ENCODE measurements at regions not wholly inside any gene's neighbourhood (a gene's known extent, or its start where the extent isn't known, plus 50 kb on each side); places are given as distances from the start of the nearest gene placed in this dataset.

- Mint-ChIP-seq H3K4me3 (ENCODE audit: unreplicated experiment) (no peak overlapping the region), H3K9me3 (ENCODE audit: unreplicated experiment) (peaks cover 11% of the 10 kb centered on the region), H3K36me3 (ENCODE audit: low read depth, unreplicated experiment) (peaks cover 5% of the 10 kb centered on the region), H3K27ac (ENCODE audit: unreplicated experiment) (no peak overlapping the region), H3K27me3 (ENCODE audit: unreplicated experiment) (no peaks in the 10 kb centered on the region), H3K4me1 (ENCODE audit: unreplicated experiment) (no peaks in the 10 kb centered on the region)
- TF ChIP-seq, protein P1, sequence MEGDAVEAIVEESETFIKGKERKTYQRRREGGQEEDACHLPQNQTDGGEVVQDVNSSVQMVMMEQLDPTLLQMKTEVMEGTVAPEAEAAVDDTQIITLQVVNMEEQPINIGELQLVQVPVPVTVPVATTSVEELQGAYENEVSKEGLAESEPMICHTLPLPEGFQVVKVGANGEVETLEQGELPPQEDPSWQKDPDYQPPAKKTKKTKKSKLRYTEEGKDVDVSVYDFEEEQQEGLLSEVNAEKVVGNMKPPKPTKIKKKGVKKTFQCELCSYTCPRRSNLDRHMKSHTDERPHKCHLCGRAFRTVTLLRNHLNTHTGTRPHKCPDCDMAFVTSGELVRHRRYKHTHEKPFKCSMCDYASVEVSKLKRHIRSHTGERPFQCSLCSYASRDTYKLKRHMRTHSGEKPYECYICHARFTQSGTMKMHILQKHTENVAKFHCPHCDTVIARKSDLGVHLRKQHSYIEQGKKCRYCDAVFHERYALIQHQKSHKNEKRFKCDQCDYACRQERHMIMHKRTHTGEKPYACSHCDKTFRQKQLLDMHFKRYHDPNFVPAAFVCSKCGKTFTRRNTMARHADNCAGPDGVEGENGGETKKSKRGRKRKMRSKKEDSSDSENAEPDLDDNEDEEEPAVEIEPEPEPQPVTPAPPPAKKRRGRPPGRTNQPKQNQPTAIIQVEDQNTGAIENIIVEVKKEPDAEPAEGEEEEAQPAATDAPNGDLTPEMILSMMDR (IDR thresholded peaks at IDR 0.05; ENCODE audit: unreplicated experiment) = no peak
- DNase-seq (ENCODE audit: low spot score) = no peak
Observed at GRCh38 chr6:164563924-164564323, 745.5 kb downstream of the C6orf118 start.

- H3K9me3 Mint-ChIP-seq (ENCODE audit: unreplicated experiment) = peaks cover 11% of the 10 kb centered on the region
- H3K4me1 Mint-ChIP-seq (ENCODE audit: unreplicated experiment) = no peaks in the 10 kb centered on the region
- H3K27me3 Mint-ChIP-seq (ENCODE audit: unreplicated experiment) = no peaks in the 10 kb centered on the region
- H3K27ac Mint-ChIP-seq (ENCODE audit: unreplicated experiment) = no peak overlapping the region
- no peak overlapping the region for H3K4me3 Mint-ChIP-seq (ENCODE audit: unreplicated experiment)
- DNase-seq (ENCODE audit: low spot score) = no peak
- peaks cover 5% of the 10 kb centered on the region for H3K36me3 Mint-ChIP-seq (ENCODE audit: low read depth, unreplicated experiment)
- TF ChIP-seq, protein P1 (IDR thresholded peaks at IDR 0.05; ENCODE audit: unreplicated experiment) = no peak
Observed at GRCh38 chr6:164561656-164562055, 747.7 kb downstream of the C6orf118 start.

DNA sequence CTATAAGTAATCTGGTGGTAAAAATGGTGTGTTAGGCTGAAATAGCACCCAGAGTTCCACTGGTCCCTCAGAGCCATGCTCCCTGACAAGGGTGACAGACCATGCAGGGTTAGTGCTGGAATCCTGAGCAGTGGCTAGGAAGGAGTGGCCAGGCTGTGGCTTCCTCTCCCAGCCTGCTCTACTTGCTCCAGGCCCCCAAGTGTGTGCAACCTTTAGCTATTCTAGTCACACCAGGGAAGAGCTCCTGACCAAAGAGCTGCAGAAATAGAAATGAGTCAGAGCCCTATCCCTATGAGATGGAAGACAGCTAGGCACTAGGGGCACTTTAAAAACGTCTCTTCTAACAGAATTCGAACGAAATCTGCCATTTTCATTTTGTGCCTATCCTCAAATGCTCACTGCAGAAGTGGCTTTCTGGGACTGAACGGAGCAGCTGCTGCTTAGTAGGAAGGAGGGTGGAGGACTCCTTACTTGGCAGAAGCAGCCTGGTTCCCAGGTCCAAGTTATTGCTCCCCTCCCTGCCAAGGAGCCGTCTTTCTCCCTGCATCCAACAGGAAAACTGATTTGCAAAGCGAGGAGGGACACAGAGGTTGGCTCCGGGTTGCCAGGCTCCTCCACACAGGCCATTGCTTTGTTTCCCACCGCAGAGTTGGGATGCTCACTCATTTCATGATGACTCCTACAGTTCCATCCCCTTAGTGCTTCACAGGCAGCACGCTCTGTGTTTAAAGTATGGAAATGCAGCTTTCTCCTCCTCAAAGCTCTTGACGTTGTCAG lies 754.5 kb downstream of the C6orf118 start:
- H3K9me3 Mint-ChIP-seq (ENCODE audit: unreplicated experiment) = no peaks in the 10 kb centered on the region
- no peaks in the 10 kb centered on the region for H3K4me1 Mint-ChIP-seq (ENCODE audit: unreplicated experiment)
- TF ChIP-seq, protein P1 (IDR thresholded peaks at IDR 0.05; ENCODE audit: unreplicated experiment) = no peak
- H3K4me3 Mint-ChIP-seq (ENCODE audit: unreplicated experiment) = no peak overlapping the region
- DNase-seq (ENCODE audit: low spot score) = no peak
- no peaks in the 10 kb centered on the region for H3K36me3 Mint-ChIP-seq (ENCODE audit: low read depth, unreplicated experiment)
- no peak overlapping the region for H3K27ac Mint-ChIP-seq (ENCODE audit: unreplicated experiment)
- H3K27me3 Mint-ChIP-seq (ENCODE audit: unreplicated experiment) = no peaks in the 10 kb centered on the region

DNA sequence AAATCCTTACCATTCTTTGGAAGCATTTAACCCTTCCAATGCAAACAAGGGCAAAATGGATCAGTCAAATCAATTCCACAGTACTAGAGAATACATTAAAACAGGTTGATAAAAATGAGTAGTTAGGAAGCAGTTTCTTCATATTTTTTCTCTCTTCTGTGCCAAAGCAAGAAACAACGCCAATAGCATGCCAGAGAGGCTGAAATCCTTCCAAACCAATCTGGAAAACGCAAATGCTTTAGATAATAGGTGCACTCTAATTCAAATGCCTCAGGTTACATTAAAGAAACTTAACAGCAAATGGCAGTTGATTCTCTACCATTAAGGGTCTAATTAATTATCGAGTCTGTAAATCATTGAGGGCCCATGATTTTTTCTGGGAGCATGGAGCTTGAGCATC lies 755.2 kb downstream of the C6orf118 start:
- H3K27me3 Mint-ChIP-seq (ENCODE audit: unreplicated experiment) = no peaks in the 10 kb centered on the region
- TF ChIP-seq, protein P1 (IDR thresholded peaks at IDR 0.05; ENCODE audit: unreplicated experiment) = no peak
- DNase-seq (ENCODE audit: low spot score) = no peak
- H3K27ac Mint-ChIP-seq (ENCODE audit: unreplicated experiment) = no peak overlapping the region
- H3K4me3 Mint-ChIP-seq (ENCODE audit: unreplicated experiment) = no peak overlapping the region
- H3K9me3 Mint-ChIP-seq (ENCODE audit: unreplicated experiment) = no peaks in the 10 kb centered on the region
- no peaks in the 10 kb centered on the region for H3K36me3 Mint-ChIP-seq (ENCODE audit: low read depth, unreplicated experiment)
- H3K4me1 Mint-ChIP-seq (ENCODE audit: unreplicated experiment) = no peaks in the 10 kb centered on the region

GRCh38 chr6:164551706-164552105 lies 757.7 kb downstream of the C6orf118 start:
- no peak overlapping the region for H3K4me3 Mint-ChIP-seq (ENCODE audit: unreplicated experiment)
- no peak for DNase-seq (ENCODE audit: low spot score)
- H3K27me3 Mint-ChIP-seq (ENCODE audit: unreplicated experiment) = no peaks in the 10 kb centered on the region
- no peaks in the 10 kb centered on the region for H3K9me3 Mint-ChIP-seq (ENCODE audit: unreplicated experiment)
- TF ChIP-seq, protein P1 (IDR thresholded peaks at IDR 0.05; ENCODE audit: unreplicated experiment) = no peak
- no peaks in the 10 kb centered on the region for H3K4me1 Mint-ChIP-seq (ENCODE audit: unreplicated experiment)
- H3K36me3 Mint-ChIP-seq (ENCODE audit: low read depth, unreplicated experiment) = no peaks in the 10 kb centered on the region
- H3K27ac Mint-ChIP-seq (ENCODE audit: unreplicated experiment) = no peak overlapping the region
